Stimulated activated CD4-positive, alpha-beta T cell treated with anti-CD3 and anti-CD28 coated beads, Interleukin-12 subunit alpha, Interleukin-12 subunit beta, amount 100 ng/mL, for 24 hours (primary cell): ENCODE measurements at regions not wholly inside any gene's neighbourhood (a gene's known extent, or its start where the extent isn't known, plus 50 kb on each side); places are given as distances from the start of the nearest gene placed in this dataset.
"Not testable (repeated sequence)": the region's sequence is repeated elsewhere in the genome, so short reads cannot be mapped to it uniquely, and the experiment has no call there.

Source experiments
- DNase-seq, 2 experiments: peaks; one replicate each; pipeline ENCODE4 v3.0.0-alpha.2; 2020; ENCODE audit warnings: low read depth in 2 of 2

- no peak for DNase-seq
Observed at GRCh38 chr1:199914546-199914945, 113.0 kb upstream of the NR5A2 start.

GRCh38 chr1:199918196-199918769 lies 109.2 kb upstream of the NR5A2 start:
- DNase-seq, result no peak

- DNase-seq, result no peak
Observed at GRCh38 chr1:199920635-199921034, 106.9 kb upstream of the NR5A2 start.

GRCh38 chr1:199929556-199929955 lies 98.0 kb upstream of the NR5A2 start:
- DNase-seq, result no peak

GRCh38 chr1:199930067-199930466 lies 97.4 kb upstream of the NR5A2 start:
- not testable (repeated sequence) for DNase-seq

GRCh38 chr1:199931666-199932377 lies 95.7 kb upstream of the NR5A2 start:
- DNase-seq, result no peak

GRCh38 chr1:199932462-199932861 lies 95.0 kb upstream of the NR5A2 start:
- DNase-seq, result no peak

- no peak for DNase-seq
Observed at GRCh38 chr1:199936441-199936840, 91.1 kb upstream of the NR5A2 start.

- no peak for DNase-seq
Observed at GRCh38 chr1:199937161-199937560, 90.3 kb upstream of the NR5A2 start.

- DNase-seq, result no peak
Observed at GRCh38 chr1:199937661-199938060, 89.8 kb upstream of the NR5A2 start.

- DNase-seq, result no peak
Observed at GRCh38 chr1:199944986-199945385, 82.5 kb upstream of the NR5A2 start.

- DNase-seq, result no peak
Observed at GRCh38 chr1:199945591-199945990, 81.9 kb upstream of the NR5A2 start.

- no peak for DNase-seq
Observed at GRCh38 chr1:199946305-199947155, 81.0 kb upstream of the NR5A2 start.

GRCh38 chr1:199948587-199949280 lies 78.8 kb upstream of the NR5A2 start:
- no peak for DNase-seq

GRCh38 chr1:199951005-199951404 lies 76.5 kb upstream of the NR5A2 start:
- not testable (repeated sequence) for DNase-seq

- no peak for DNase-seq
Observed at GRCh38 chr1:199953651-199954050, 73.9 kb upstream of the NR5A2 start.

GRCh38 chr1:199954699-199955098 lies 72.8 kb upstream of the NR5A2 start:
- DNase-seq, result no peak

GRCh38 chr1:199955235-199955634 lies 72.3 kb upstream of the NR5A2 start:
- DNase-seq, result no peak

GRCh38 chr1:199956005-199956404 lies 71.5 kb upstream of the NR5A2 start:
- DNase-seq, result no peak

- DNase-seq, result no peak
Observed at GRCh38 chr1:199959033-199959774, 68.3 kb upstream of the NR5A2 start.

GRCh38 chr1:199959775-199960110 lies 67.8 kb upstream of the NR5A2 start:
- DNase-seq, result no peak

GRCh38 chr1:199970125-199970524 lies 57.4 kb upstream of the NR5A2 start:
- DNase-seq, result no peak
